GM12878 (cell line): ENCODE measurements at regions not wholly inside any gene's neighbourhood (a gene's known extent, or its start where the extent isn't known, plus 50 kb on each side); places are given as distances from the start of the nearest gene placed in this dataset.

ENCODE experiments used
- ATAC-seq: fragments of 200-7000 bp; cut with Tn5 transposase; 3 replicates; pipeline ENCODE4 v1.9.1; 2020; ENCODE audit warnings: mild to moderate bottlenecking, moderate library complexity
- BruUV-seq: library from RNA; stranded (reverse); fragments of 400-500 nt; replicated peaks from 2 replicates; lab custom pipeline; 2021; lab: Mats Ljungman, UMichigan
- CTCF ChIA-PET: fragments of 300-600 bp; sonication (Branson Sonifier 250); formaldehyde crosslinking; extraction: SDS; loops from one replicate; lab custom pipeline; 2021; ENCODE audit warnings: inconsistent platforms; lab: Yijun Ruan, JAX
- POLR2A ChIA-PET: fragments of 350-600 bp; formaldehyde crosslinking; extraction: SDS; loops from one replicate; lab custom pipeline; 2021; ENCODE audit warnings: inconsistent platforms; lab: Charles Lee
- RAD21 ChIA-PET: fragments of 300-600 bp; sonication (Branson Sonifier 250); formaldehyde crosslinking; loops from one replicate; lab custom pipeline; 2023; ENCODE audit warnings: antibody characterized with exemption; ENCODE audit not compliant: unreplicated experiment; lab: Charles Lee
- SMC1A ChIA-PET: fragments of 300-600 bp; sonication (Branson Sonifier 250); formaldehyde crosslinking; loops from one replicate; lab custom pipeline; 2023; ENCODE audit not compliant: unreplicated experiment, uncharacterized antibody; lab: Charles Lee
- DNase-seq: peaks from one replicate; pipeline ENCODE4 v3.0.0-alpha.2; 2011; ENCODE audit warnings: low read depth, low spot score
- FAIRE-seq: peaks from 3 replicates; lab custom pipeline; 2011; peaks lifted over from hg19 to GRCh38; lab: Jason Lieb, UNC
- H2AFZ ChIP-seq: 2 replicates; pipeline ENCODE4 v1.6.0; 2011; ENCODE audit warnings: low read depth, low read length, control low read depth; ENCODE audit not compliant: control insufficient read depth
- H3K27ac ChIP-seq: 2 replicates; pipeline ENCODE4 v1.5.1; 2011; ENCODE audit warnings: control low read depth; ENCODE audit not compliant: control insufficient read depth, insufficient read depth
- H3K27me3 ChIP-seq, 2 experiments: replicated peaks in 1 of 2; 2 replicates each; pipeline versions ENCODE4 v1.6.0 to v1.6.1; 2011; ENCODE audit warnings: low read length in 1 of 2; ENCODE audit not compliant: control insufficient read depth in 2 of 2, insufficient read depth in 2 of 2
- H3K36me3 ChIP-seq, 2 experiments: 2 replicates each; pipeline ENCODE4 v1.5.1; 2011; ENCODE audit warnings: low read length in 1 of 2; ENCODE audit not compliant: control insufficient read depth in 2 of 2, insufficient read depth in 2 of 2
- H3K4me1 ChIP-seq: 2 replicates; pipeline ENCODE4 v1.6.1; 2011; ENCODE audit warnings: mild to moderate bottlenecking, low read length, moderate library complexity, mixed read lengths; ENCODE audit not compliant: control insufficient read depth, insufficient read depth
- H3K4me2 ChIP-seq: 2 replicates; pipeline ENCODE4 v1.6.0; 2011; ENCODE audit warnings: control low read depth; ENCODE audit not compliant: control insufficient read depth, insufficient read depth
- H3K4me3 ChIP-seq: fragments of 200-600 bp; sonication (generic); 2 replicates; pipeline ENCODE4 v1.5.1; 2016
- H3K79me2 ChIP-seq: 2 replicates; pipeline ENCODE4 v1.6.0; 2011; ENCODE audit warnings: low read length; ENCODE audit not compliant: control insufficient read depth, insufficient read depth
- H3K9ac ChIP-seq: 2 replicates; pipeline ENCODE4 v1.8.0; 2011; ENCODE audit warnings: low read length, control low read depth, mixed read lengths; ENCODE audit not compliant: control insufficient read depth, insufficient read depth
- H3K9me3 ChIP-seq: replicated peaks from 3 replicates; pipeline ENCODE4 v1.5.1; 2011; ENCODE audit warnings: mild to moderate bottlenecking, low read length; ENCODE audit not compliant: control insufficient read depth, insufficient read depth
- H4K20me1 ChIP-seq: 2 replicates; pipeline ENCODE4 v1.6.0; 2011; ENCODE audit not compliant: control insufficient read depth, insufficient read depth
- BACH1 ChIP-seq: fragments of 450-650 bp; IDR thresholded peaks from 2 replicates; pipeline ENCODE4 v1.6.1; 2017; ENCODE audit warnings: mild to moderate bottlenecking, borderline replicate concordance
- NBN ChIP-seq: fragments of 450-650 bp; IDR thresholded peaks from 2 replicates; pipeline ENCODE4 v1.6.1; 2016
- RFX5 ChIP-seq: IDR thresholded peaks from 2 replicates; pipeline ENCODE4 v1.6.1; 2011; ENCODE audit warnings: low read depth, low read length, improper control_type of control experiment
- SKIL ChIP-seq: fragments of 450-650 bp; IDR thresholded peaks from 2 replicates; pipeline ENCODE4 v1.6.1; 2017; ENCODE audit warnings: mild to moderate bottlenecking, low read depth, inconsistent platforms; ENCODE audit not compliant: poor library complexity, severe bottlenecking
- TARDBP ChIP-seq: IDR thresholded peaks from 2 replicates; pipeline ENCODE4 v1.6.1; 2016; ENCODE audit warnings: borderline replicate concordance
- YY1 ChIP-seq: IDR thresholded peaks from 2 replicates; pipeline ENCODE4 v1.6.1; 2011; ENCODE audit warnings: low read depth, mild to moderate bottlenecking, low read length
- ZNF207 ChIP-seq: fragments of 450-650 bp; IDR thresholded peaks from 2 replicates; pipeline ENCODE4 v1.6.1; 2014; ENCODE audit warnings: antibody characterized with exemption, mild to moderate bottlenecking, borderline replicate concordance
- ZNF592 ChIP-seq: fragments of 450-650 bp; IDR thresholded peaks from 2 replicates; pipeline ENCODE4 v1.6.1; 2017; ENCODE audit warnings: mild to moderate bottlenecking, moderate library complexity
- WGBS: methylation state at CpG from one replicate; pipeline ENCODE4 v1.1.6; 2016; ENCODE audit warnings: low lambda C conversion rate; ENCODE audit not compliant: insufficient replicate concordance, insufficient coverage; ENCODE audit errors: missing lambda C conversion rate; 5-methylcytosine and 5-hydroxymethylcytosine counted together
- in situ Hi-C: fragments of 300-500 bp; cut with MboI; formaldehyde crosslinking; loops from 9 replicates; pipeline ENCODE4 v1.14.3; 2018; ENCODE audit warnings: mixed read lengths
- intact Hi-C: fragments of 100-400 bp; cut with micrococcal nuclease; formaldehyde crosslinking; loops from one replicate; pipeline ENCODE4 v1.14.2; 2022; ENCODE audit not compliant: unreplicated experiment
- TF ChIP-seq, protein P1 (sequence below): IDR thresholded peaks from 2 replicates; pipeline ENCODE4 v1.6.1; 2011; ENCODE audit warnings: borderline replicate concordance, low read depth, mild to moderate bottlenecking, moderate library complexity, low read length; ENCODE audit not compliant: insufficient read depth, poor library complexity, severe bottlenecking
- TF ChIP-seq, protein P2 (sequence below): fragments of 450-650 bp; IDR thresholded peaks from 2 replicates; pipeline ENCODE4 v1.6.1; 2016; ENCODE audit warnings: mild to moderate bottlenecking, moderate library complexity, borderline replicate concordance

GRCh38 chr5:101176605-101177004 lies 273.5 kb upstream of the ST8SIA4 start (continued):
- TF ChIP-seq, protein P1, sequence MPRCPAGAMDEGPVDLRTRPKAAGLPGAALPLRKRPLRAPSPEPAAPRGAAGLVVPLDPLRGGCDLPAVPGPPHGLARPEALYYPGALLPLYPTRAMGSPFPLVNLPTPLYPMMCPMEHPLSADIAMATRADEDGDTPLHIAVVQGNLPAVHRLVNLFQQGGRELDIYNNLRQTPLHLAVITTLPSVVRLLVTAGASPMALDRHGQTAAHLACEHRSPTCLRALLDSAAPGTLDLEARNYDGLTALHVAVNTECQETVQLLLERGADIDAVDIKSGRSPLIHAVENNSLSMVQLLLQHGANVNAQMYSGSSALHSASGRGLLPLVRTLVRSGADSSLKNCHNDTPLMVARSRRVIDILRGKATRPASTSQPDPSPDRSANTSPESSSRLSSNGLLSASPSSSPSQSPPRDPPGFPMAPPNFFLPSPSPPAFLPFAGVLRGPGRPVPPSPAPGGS = no peak
- TF ChIP-seq NBN (no peak), TARDBP (no peak), BACH1 (no peak), YY1 (no peak), ZNF207 (no peak)
- TF ChIP-seq, protein P2, sequence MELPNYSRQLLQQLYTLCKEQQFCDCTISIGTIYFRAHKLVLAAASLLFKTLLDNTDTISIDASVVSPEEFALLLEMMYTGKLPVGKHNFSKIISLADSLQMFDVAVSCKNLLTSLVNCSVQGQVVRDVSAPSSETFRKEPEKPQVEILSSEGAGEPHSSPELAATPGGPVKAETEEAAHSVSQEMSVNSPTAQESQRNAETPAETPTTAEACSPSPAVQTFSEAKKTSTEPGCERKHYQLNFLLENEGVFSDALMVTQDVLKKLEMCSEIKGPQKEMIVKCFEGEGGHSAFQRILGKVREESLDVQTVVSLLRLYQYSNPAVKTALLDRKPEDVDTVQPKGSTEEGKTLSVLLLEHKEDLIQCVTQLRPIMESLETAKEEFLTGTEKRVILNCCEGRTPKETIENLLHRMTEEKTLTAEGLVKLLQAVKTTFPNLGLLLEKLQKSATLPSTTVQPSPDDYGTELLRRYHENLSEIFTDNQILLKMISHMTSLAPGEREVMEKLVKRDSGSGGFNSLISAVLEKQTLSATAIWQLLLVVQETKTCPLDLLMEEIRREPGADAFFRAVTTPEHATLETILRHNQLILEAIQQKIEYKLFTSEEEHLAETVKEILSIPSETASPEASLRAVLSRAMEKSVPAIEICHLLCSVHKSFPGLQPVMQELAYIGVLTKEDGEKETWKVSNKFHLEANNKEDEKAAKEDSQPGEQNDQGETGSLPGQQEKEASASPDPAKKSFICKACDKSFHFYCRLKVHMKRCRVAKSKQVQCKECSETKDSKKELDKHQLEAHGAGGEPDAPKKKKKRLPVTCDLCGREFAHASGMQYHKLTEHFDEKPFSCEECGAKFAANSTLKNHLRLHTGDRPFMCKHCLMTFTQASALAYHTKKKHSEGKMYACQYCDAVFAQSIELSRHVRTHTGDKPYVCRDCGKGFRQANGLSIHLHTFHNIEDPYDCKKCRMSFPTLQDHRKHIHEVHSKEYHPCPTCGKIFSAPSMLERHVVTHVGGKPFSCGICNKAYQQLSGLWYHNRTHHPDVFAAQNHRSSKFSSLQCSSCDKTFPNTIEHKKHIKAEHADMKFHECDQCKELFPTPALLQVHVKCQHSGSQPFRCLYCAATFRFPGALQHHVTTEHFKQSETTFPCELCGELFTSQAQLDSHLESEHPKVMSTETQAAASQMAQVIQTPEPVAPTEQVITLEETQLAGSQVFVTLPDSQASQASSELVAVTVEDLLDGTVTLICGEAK = no peak

DNA sequence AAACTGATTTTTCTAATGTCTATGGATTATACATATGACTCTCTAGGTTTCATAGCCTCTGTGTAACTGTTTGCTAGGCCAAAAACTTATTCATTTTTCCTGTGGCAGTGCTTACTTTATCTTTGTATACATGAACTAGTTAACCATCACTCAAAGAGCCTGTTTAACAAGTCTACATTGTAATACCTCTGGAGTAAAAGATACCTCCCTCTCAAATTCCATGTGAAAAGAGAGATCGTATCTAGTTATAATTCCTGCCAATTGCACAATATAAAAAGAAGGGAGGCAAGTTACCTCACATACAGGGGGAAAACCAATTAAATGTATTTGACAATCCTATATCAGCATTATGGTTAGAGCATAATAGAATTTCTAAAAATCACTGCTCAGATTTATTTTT lies 271.9 kb upstream of the ST8SIA4 start:
- Histone ChIP-seq H2AFZ (no peak overlapping the region), H4K20me1 (no peaks in the 10 kb centered on the region), H3K27me3 (no peaks in the 10 kb centered on the region), H3K4me1 (no peaks in the 10 kb centered on the region), H3K9me3 (no peaks in the 10 kb centered on the region), H3K36me3 (no peaks in the 10 kb centered on the region), H3K4me2 (no peak overlapping the region), H3K27ac (no peak overlapping the region), H3K9ac (no peak overlapping the region), H3K79me2 (no peaks in the 10 kb centered on the region), H3K4me3 (no peak overlapping the region)
- intact Hi-C loops = no loop called here
- ChIA-PET POLR2A (no interaction called here), CTCF (no interaction called here), SMC1A (no interaction called here), RAD21 (no interaction called here)
- FAIRE-seq (no peak), ATAC-seq (no peak), DNase-seq (no peak)
- BruUV-seq = no TSS peak
- in situ Hi-C loops = no loop called here
- WGBS = 0% methylated on average over 1 of the region's 1 CpG
- TF ChIP-seq ZNF592 = no peak
- no peak for TF ChIP-seq SKIL
- TF ChIP-seq RFX5 = no peak
